Ectodermal cell (in vitro differentiated cells): ENCODE measurements at regions not wholly inside any gene's neighbourhood (a gene's known extent, or its start where the extent isn't known, plus 50 kb on each side); places are given as distances from the start of the nearest gene placed in this dataset.

ENCODE experiments used
- H3K27ac ChIP-seq: 2 replicates; pipeline ENCODE4 v1.7.0; 2013; ENCODE audit warnings: mild to moderate bottlenecking, low read depth, low read length; ENCODE audit not compliant: insufficient read depth, poor library complexity, severe bottlenecking
- H3K27me3 ChIP-seq: 2 replicates; pipeline ENCODE4 v1.7.0; 2013; ENCODE audit warnings: mild to moderate bottlenecking, low read length; ENCODE audit not compliant: insufficient read depth, control insufficient read depth, poor library complexity, severe bottlenecking
- H3K36me3 ChIP-seq: one replicate; pipeline ENCODE4 v1.7.0; 2013; ENCODE audit warnings: low read length; ENCODE audit not compliant: control insufficient read depth, insufficient read depth
- H3K4me1 ChIP-seq: one replicate; pipeline ENCODE4 v1.7.0; 2013; ENCODE audit warnings: low read length; ENCODE audit not compliant: control insufficient read depth, insufficient read depth
- H3K4me3 ChIP-seq: 2 replicates; pipeline ENCODE4 v1.7.0; 2013; ENCODE audit warnings: low read depth, low read length, control low read depth; ENCODE audit not compliant: insufficient read depth
- H3K9me3 ChIP-seq: 2 replicates; pipeline ENCODE4 v1.7.0; 2013; ENCODE audit warnings: mild to moderate bottlenecking, low read length, moderate library complexity; ENCODE audit not compliant: control insufficient read depth
- WGBS, 2 experiments: methylation state at CpG; one replicate each; pipeline ENCODE4 v1.1.7; 2013; ENCODE audit warnings: missing lambda C conversion rate in 2 of 2; 5-methylcytosine and 5-hydroxymethylcytosine counted together

GRCh38 chr17:53168413-53168812 is 654.3 kb upstream of the KIF2B start:
- WGBS, 2 experiments = 100% methylated on average over 1 of the region's 1 CpG; no CpG with 5 or more reads in 1 of the 2 experiments
- Histone ChIP-seq H3K9me3 (no peaks in the 10 kb centered on the region), H3K4me3 (no peak overlapping the region), H3K4me1 (no peaks in the 10 kb centered on the region), H3K27me3 (no peaks in the 10 kb centered on the region), H3K36me3 (no peaks in the 10 kb centered on the region), H3K27ac (no peak overlapping the region)

GRCh38 chr17:53166731-53167130 is 656.0 kb upstream of the KIF2B start:
- Histone ChIP-seq H3K27me3 (no peaks in the 10 kb centered on the region), H3K4me1 (no peaks in the 10 kb centered on the region), H3K27ac (no peak overlapping the region), H3K9me3 (no peaks in the 10 kb centered on the region), H3K36me3 (no peaks in the 10 kb centered on the region), H3K4me3 (no peak overlapping the region)
- WGBS, 2 experiments = 88 to 95% methylated on average over 1 of the region's 1 CpG

GRCh38 chr17:53150101-53150698 is 672.5 kb upstream of the KIF2B start:
- WGBS, 2 experiments = 89 to 92% methylated on average over 2 of the region's 2 CpGs
- Histone ChIP-seq H3K4me1 (no peaks in the 10 kb centered on the region), H3K9me3 (no peaks in the 10 kb centered on the region), H3K4me3 (no peak overlapping the region), H3K36me3 (no peaks in the 10 kb centered on the region), H3K27ac (no peak overlapping the region), H3K27me3 (no peaks in the 10 kb centered on the region)

- WGBS, 2 experiments = 93 to 98% methylated on average over 3 of the region's 3 CpGs
- Histone ChIP-seq H3K36me3 (no peaks in the 10 kb centered on the region), H3K4me3 (no peak overlapping the region), H3K9me3 (no peaks in the 10 kb centered on the region), H3K4me1 (no peaks in the 10 kb centered on the region), H3K27me3 (no peaks in the 10 kb centered on the region), H3K27ac (no peak overlapping the region)
Measured at GRCh38 chr17:53149316-53149715, 673.4 kb upstream of the KIF2B start.

GRCh38 chr17:53148058-53148457 is 674.7 kb upstream of the KIF2B start:
- H3K27ac ChIP-seq = no peak overlapping the region
- no peaks in the 10 kb centered on the region for H3K9me3 ChIP-seq
- 94 to 95% methylated on average over 1 of the region's 1 CpG for WGBS, 2 experiments
- no peaks in the 10 kb centered on the region for H3K27me3 ChIP-seq
- peaks cover 2% of the 10 kb centered on the region for H3K4me1 ChIP-seq
- H3K36me3 ChIP-seq = no peaks in the 10 kb centered on the region
- no peak overlapping the region for H3K4me3 ChIP-seq

- Histone ChIP-seq H3K4me1 (peaks cover 5% of the 10 kb centered on the region), H3K27me3 (no peaks in the 10 kb centered on the region), H3K36me3 (no peaks in the 10 kb centered on the region), H3K9me3 (no peaks in the 10 kb centered on the region), H3K4me3 (no peak overlapping the region), H3K27ac (no peak overlapping the region)
- 43% methylated on average over 3 of the region's 3 CpGs for WGBS, 2 experiments
Measured at GRCh38 chr17:53142890-53143289, 679.8 kb upstream of the KIF2B start.

- H3K4me3 ChIP-seq = no peak overlapping the region
- WGBS, 2 experiments = 92 to 99% methylated on average over 3 of the region's 3 CpGs
- H3K4me1 ChIP-seq = peaks cover 5% of the 10 kb centered on the region
- no peak overlapping the region for H3K27ac ChIP-seq
- H3K27me3 ChIP-seq = no peaks in the 10 kb centered on the region
- no peaks in the 10 kb centered on the region for H3K36me3 ChIP-seq
- H3K9me3 ChIP-seq = no peaks in the 10 kb centered on the region
Measured at GRCh38 chr17:53141731-53142130, 681.0 kb upstream of the KIF2B start.

- 60 to 65% methylated on average over 3 of the region's 3 CpGs for WGBS, 2 experiments
- Histone ChIP-seq H3K36me3 (no peaks in the 10 kb centered on the region), H3K9me3 (no peaks in the 10 kb centered on the region), H3K4me3 (no peak overlapping the region), H3K27ac (no peak overlapping the region), H3K27me3 (no peaks in the 10 kb centered on the region), H3K4me1 (peaks cover 5% of the 10 kb centered on the region)
Measured at GRCh38 chr17:53141280-53141679, 681.4 kb upstream of the KIF2B start.

- H3K9me3 ChIP-seq = no peaks in the 10 kb centered on the region
- no peaks in the 10 kb centered on the region for H3K27me3 ChIP-seq
- H3K4me1 ChIP-seq = peaks cover 2% of the 10 kb centered on the region
- H3K27ac ChIP-seq = no peak overlapping the region
- H3K36me3 ChIP-seq = no peaks in the 10 kb centered on the region
- no peak overlapping the region for H3K4me3 ChIP-seq
Measured at GRCh38 chr17:53137869-53138268, 684.9 kb upstream of the KIF2B start.

- Histone ChIP-seq H3K4me1 (no peaks in the 10 kb centered on the region), H3K27ac (no peak overlapping the region), H3K4me3 (no peak overlapping the region), H3K9me3 (no peaks in the 10 kb centered on the region), H3K36me3 (no peaks in the 10 kb centered on the region), H3K27me3 (no peaks in the 10 kb centered on the region)
- WGBS, 2 experiments = 89 to 90% methylated on average over 3 of the region's 3 CpGs
Measured at GRCh38 chr17:53135969-53136368, 686.8 kb upstream of the KIF2B start.

- no peaks in the 10 kb centered on the region for H3K9me3 ChIP-seq
- H3K27ac ChIP-seq = no peak overlapping the region
- no peaks in the 10 kb centered on the region for H3K27me3 ChIP-seq
- no peaks in the 10 kb centered on the region for H3K4me1 ChIP-seq
- H3K36me3 ChIP-seq = no peaks in the 10 kb centered on the region
- H3K4me3 ChIP-seq = no peak overlapping the region
- 91% methylated on average over 5 of the region's 5 CpGs for WGBS, 2 experiments
Measured at GRCh38 chr17:53134548-53134947, 688.2 kb upstream of the KIF2B start.
